ENCODE measurements at regions not wholly inside any gene's neighbourhood (a gene's known extent, or its start where the extent isn't known, plus 50 kb on each side); places are given as distances from the start of the nearest gene placed in this dataset.

DNA sequence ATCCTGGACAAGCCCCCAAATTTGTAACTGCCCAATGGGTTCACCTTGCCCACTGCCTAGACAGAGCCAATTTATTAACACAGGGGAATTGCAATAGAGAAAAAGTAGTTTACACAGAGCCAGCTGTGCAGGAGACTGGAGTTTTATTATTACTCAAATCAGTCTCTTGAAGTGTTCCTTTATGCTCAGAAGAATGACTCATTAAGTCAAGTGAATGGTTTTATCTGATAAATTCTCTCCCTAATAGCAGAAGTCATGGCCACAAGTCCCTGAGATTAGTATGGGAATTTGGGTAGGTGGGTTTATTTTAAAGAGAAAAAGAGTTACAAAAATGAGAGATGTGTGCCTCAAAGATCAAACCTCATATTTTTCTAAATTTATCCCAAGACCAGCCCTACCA, 122.8 kb upstream of the NUDT4 start:
- no peak for DNase-seq

DNA sequence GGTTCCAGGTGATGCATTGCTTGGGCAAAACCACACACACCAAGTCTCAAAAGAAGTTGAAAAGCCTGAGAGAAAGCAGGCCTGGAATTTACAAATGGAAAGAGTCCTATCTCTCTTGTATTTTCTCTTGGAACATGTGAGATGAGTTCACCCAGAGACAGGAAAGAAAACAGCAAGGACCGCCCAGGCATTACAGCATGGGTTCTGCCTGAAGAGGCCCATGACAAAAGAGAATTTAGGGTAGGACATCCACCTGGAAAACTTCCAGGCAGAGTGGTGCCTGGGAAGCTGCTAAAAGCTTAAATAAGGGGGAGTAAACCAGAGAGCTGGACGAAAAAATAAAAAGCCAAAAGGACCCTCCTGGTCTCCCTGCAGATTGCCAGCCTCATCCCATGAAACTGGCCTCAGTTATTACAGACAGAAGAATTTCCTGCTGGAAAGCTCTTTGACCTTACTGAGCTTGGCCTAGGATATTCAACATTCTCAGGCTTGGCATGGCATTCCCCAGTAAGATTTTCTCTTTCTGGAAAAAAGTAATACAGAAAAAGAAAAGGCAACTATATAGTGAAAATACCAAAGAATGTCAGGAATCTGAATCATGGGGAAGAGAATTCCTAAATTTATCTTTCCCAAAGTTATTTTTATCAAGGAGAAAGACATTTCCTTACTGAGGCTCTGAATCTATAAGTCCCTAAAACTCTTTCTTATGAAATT, 121.3 kb upstream of the NUDT4 start:
- DNase-seq: no peak

DNA sequence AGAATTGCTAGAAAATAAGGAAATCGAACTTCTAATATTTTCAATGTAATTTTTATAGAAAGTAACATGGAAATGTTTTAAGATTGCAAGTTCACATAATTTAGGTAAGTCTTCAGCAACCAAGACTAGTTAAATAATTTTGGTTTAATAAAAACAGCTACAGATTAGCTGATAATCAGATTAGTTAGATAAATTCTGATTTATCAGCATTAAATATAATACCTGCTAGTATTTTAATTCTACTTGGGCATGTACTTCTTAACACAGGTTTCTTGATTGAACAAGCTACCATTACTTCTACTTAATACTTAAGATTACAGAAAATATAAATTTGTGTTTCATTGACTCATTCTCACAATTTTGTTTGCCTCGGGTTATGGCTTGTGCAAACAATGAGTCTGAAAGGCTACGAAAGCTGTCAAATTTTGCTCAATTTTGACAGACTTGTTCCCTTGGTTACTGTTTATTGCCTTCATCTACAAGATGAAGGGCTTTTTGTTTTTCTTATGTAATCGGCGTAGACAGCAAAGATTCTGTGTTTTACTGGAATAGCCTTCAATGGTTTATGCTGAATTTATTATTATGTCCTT, 116.1 kb upstream of the NUDT4 start:
- DNase-seq: no peak

DNA sequence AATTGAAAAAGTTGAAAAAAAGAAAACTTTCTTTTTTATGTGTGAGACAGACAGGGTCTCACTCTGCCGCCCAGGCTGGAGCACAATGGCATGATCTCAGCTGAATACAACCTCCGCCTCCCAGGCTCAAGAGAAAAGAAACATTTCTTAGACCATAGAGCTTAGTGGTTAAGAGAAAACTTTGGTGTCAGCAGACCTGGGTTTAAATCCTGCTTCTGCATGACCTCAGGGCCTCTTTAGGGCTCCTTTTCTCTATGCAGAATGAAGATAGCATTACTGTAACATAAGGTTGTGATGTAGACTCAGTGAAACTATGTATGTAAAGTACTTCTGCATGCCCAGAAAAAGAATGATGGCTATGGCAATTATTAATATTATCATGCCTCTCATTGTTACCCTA, 104.7 kb upstream of the NUDT4 start:
- DNase-seq: no peak

DNA sequence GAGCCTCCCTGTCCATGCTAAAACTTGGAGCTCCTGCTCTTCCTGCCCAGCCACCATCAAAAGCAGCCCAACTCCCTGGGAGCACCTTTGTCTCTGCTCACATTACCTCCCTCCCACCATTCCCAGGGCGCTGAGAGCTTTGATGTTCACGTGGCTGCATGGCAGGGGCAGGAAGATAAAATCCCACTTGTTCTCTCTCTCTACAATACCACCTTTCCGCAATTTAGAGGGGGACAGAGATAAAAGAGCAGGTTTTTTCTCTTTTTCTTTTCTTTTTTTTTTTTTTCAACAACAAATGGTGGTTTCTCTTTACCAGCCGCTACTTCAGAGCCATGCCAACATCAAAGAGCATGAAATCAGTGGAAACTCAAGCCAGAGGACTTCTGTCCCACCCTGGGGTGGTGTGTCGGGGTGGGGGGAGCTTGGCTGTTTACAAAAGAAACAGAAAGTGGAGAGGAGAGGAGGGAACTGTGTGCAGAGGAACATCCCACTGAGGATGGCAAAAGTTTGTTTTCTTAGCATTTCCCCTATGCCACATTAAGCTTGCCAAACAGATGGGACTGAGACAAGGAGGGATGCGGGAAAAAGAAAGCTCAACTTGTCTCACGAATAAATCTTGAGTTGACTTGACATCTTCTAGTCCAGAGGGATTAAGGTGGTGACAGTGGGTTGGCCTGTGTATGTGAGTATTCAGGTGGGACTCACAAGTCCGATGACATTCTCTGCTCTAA, 103.7 kb upstream of the NUDT4 start:
- no peak for DNase-seq

DNA sequence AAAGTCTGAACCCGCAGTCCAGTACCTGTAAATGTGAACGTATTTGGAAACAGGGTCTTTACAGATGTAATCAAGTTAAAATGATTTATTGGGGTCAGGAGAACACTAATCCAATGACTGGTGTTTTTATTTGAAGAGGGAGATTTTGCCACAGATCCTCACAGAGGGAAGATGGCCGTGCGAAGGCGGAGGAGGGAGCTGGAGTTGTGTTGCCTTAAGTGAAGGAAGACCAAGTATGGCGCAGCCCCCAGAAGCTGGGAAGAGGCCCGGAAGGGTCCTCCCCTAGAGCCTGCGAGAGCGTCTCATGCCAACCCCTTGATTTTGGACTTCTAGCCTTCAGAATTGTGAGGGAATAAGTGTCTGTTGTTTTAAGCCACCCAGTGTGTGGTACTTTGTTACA, 102.8 kb upstream of the NUDT4 start:
- DNase-seq: no peak

DNA sequence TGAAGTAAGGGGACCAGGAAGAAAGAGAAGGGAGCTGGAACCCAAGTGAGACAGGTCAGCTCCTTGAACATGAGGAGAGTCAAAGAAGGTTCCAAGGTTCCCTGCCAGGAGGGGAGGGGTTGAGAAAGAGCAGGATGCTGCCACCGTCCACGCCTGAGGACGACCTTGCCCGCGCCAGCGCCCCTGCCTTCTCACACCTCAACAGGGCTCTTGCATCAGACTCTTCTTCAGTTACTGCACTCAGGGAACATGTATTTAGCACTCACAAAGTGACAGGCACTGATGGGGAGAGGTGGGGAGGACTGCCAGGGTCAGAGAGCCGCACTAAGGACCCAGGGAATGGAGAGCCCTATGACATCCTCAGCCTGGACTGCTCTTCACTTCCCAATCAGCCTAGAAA, 102.1 kb upstream of the NUDT4 start:
- DNase-seq: no peak

DNA sequence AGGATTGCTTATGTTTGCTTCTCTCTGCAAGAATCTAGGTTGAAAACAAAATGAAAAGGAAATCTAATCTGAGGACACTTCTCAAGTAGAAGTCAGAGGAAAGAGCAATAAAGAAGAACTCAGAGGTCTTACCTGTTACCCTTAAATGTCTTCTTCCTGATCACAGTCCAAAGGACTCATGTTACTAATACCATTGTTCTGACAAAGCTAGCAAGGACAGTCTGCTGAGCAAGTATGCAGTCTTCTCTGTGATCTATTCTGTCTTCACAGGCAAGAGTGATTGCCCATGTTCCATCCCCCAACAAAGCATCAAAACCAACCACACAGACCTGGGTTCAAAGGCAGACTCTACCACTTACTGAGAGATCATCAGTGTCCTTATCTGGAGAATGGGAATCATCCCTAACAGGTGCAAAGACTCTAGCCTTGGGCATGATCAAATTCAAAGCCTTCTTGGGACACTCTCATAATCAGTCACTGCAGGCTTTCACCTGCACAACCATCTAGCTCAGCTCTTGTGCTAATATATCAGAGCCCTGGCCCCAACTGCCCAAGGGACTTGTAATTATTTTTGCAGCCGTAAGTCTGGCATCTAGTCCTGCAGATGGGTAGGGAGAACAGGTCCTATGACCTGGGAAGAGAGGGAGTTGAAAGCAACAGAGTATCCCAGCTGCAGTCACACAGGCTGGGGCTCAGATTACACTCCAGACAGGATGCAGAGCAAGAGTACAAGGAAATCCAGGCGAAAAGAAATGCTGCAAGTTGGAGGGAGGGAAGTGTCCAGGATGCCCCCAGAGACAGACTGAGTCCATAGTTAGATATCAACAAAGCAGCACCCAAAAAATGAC, 97.9 kb upstream of the NUDT4 start:
- no peak for DNase-seq

DNA sequence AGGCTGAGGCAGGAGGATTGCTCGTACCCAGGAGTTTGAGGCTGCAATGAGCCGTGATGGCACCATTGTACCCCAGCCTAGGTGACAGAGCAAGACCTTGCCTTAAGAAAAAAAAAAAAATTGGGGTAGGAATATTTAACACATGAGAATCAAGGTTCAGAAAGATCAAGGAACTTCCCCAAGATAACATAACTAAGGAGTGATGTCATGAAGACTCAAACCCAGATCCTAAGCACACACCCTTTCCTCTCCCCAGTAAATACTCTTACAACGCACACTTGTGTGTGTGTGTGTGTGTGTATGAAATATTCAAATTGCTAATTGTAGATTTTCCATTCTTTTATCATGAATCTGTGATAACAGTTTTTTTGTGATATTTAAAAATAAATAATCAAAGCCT, 90.6 kb upstream of the NUDT4 start:
- DNase-seq: no peak

DNA sequence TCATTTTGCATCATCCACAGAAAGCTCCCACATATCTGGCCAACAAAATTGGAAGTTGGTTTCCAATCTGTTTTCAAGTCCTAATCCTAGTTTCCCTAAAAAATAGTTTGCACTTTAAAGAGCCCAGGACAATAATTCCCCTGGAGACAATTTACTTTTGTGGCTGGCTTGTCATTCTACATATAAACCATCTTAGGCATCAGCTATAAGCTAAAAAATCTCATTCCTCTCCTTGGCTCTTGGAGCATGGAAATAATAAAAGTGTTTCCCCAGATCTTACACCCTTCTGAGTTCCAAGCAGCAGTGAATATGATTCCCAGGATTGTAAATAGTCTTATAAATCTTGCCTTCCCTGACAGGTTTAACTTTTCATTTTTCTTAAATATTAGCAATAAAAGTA, 89.1 kb upstream of the NUDT4 start:
- no peak for DNase-seq

DNA sequence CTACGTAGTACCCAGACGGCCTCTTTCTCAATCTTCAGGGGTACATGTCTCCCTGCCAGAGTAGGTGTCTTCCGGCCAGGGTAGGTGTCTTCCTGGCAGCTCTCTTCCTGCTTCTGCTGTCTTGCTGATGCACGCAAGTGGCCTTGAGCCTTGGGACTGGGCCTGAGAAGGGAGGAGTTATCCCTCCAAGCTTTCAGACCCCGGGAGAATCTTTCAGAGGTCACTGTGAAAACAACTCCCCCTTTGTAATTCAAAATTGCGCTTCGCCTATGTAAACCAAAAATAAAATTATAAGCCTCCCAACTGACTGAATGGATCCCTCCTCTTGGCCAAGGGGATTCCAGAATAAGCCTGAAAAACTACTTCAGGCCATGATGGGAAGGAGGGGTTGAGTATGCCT, 87.3 kb upstream of the NUDT4 start:
- no peak for DNase-seq

DNA sequence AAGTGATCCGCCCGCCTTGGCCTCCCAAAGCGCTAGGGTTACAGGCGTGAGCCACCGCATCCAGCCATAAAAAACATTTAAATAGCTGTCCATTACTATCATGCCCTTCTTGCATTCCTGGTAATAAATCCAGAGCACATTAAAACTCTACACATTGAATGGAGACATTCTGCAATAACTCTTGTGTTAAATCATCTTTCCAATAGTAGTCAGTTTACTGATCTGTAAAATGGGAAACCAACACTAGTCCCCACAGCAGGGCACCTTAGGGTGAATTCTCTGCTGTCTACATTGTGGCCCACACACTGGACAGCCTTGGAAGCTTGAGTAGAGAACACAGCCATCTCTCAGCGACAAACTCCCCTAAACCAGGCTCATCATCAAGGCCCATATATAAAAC, 85.5 kb upstream of the NUDT4 start:
- DNase-seq: no peak

DNA sequence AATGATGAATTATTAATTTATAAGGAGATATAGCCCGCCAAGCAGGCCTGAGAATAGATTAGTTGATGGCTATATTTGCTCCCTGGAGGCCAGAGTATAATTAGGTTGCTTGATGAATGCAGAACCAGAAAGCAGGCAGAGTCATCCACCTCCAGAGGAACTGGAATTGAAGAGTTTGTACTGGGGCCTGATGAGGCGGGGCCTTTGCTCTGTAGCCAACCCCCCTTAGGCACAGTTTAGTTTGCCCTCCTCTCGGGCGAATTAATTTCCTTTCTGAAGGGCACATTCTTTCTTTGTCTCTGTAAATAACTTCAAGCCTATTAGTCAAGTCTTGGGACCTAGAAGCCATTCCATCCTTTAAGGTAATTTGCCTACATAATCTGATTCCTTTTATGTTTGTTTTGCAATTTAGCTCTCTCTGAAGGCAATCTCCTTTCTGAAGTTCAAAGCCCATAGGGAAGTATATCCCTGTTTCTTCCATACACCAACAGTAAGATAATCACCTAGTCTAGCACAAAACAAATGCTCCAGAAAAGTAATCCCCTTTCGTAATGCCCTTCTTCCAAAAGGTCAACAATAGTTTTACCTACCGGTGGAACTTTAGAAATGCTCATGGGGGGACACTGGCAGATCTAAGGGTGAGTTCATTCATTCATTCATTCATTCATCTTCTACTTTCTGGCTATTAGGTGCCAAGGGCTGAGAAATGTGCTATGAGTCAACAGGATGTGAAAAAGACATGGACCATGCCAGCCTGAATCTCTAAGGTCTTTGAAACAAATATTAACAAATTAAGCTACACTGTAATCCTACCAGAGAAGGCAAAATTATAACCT, 84.8 kb upstream of the NUDT4 start:
- DNase-seq: no peak

DNA sequence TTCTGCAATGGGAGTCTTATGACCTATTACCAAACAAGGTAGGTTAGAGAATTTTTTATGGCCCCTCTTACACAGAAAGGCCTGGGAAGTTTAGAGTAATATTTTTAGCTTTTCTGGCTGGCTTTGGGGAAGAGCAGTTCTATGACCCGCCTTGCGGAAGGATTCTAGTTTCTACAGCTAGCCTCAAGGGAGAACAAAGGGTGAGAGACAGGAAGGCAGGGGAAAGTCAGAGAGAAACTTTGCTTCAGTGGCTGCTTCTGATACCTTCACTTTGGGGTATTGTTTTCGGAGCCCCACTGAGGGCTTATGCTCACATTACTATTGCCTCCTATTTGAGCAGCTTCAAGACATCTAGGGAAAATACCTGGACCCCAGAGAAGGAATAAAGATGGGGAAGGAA, 80.7 kb upstream of the NUDT4 start:
- DNase-seq: no peak

DNA sequence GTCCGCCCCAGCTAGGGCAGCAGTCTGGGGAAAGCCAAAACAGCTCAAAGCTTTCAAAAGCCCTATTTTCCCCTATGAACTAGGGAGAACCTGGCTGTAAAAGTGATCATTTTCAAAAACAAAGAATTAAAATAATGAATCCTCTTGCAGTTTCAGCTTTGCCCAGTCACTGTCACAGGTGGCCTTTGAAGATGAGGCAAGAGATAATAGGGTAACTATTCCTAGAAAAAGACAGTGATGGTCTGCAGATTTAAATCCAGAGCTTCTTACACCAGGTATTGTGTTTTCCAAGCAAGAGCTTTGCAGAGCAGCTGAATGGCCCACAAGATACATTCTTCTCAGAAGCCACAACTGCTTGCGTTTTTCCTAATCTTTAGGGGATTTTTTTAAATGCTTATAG, 80.2 kb upstream of the NUDT4 start:
- no peak for DNase-seq

DNA sequence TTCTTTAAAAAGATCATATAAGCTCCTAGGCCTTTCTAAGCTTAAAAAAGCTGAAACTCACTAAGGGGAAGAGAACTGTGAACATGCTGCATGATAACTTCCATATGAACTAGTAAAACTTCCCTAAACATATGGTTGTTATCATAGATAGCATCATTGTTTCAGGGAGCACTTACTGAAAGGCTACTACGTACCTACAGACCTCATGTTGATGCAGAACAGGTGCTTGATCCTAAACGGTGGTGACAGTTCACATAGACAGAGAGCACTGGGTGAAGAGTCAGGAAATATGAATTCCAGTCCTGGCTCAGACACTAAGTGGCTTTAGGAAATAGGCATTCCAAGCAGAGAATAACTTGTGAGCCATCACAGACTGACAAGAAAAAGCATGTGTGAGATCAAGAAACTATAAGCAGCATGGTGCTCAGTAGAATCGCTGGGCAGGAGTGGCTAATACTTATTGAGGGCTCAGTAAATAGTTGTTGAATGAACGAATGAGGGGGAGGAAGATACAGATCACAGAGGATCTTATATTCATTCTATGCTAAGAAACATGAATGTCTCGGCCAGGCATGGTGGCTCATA, 78.4 kb upstream of the NUDT4 start:
- no peak for DNase-seq

DNA sequence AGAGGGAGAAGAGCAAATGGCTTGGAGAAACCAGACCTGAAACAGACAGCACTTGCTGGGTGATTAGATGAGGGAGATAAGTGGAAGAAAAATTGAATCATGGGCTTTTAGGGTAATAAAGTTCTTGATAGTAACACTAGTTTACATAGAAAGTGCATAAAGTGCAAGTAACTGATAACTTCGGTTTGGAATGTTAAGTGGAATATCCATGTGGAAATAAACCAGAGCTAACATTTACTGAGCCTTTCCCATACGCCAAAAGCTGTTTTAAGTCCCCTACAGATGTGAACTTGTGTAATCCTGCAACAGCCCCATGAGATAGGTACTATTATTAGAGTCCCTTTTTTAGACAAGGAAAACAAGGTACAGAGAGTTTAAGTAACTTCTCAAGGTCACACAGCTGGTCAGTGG, 77.1 kb upstream of the NUDT4 start:
- no peak for DNase-seq

DNA sequence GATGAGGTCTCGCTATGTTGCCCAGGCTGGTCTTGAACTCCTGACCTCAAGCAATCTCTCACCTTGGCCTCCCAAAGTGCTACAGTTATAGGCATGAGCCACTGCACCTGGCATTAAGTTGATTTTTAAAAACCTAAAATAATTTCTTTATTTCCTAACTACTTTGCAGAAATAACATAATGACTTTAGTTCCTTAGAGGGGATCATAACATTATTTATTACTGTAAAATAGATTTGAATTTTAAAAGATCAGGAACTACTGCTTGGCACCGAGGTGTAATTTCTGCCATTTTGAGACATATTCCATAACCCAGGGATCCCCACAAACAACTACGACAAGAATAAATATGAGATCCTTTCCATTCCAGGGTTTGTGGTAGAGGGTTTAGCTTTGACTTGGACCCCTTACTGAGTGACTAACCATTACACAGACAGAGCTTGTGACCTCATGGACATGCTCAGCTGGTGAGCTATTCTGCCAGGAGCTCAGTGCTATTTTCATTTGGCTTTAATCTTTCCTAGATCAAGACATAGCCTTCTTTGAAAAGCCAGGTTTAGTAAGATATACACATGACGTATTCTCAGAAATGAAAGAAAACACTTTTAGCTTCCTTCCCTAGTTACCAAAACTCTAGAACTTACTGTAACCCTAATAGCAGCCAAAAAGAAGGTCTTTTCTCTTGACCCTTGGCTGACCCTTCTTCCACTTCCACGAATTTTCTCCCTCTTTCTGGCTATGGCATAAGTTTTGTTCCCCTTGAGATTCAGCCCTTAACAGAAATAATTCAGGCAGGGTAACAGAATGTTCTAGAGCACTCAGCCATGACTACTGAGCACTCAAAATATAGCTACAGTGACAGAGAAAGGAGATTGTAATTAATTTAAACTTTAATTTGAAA, 75.1 kb upstream of the NUDT4 start:
- no peak for DNase-seq

DNA sequence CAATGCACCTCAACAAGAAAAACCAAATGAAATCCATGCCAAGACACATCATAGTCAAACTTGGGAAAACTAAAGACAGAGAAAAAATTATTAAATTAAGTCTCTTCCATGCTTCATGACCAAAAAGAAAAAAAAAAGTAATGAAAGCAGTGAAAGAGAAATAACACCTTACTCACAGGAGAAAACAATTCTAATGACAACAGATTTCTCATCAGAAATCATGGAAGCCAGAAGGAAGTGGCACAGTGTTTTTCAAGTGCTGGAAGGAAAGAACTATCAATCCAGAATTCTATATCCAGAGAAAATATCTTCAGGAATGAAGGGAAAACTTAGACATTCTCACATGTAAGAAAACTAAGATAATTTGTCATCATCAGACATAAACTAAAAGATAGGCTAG, 71.1 kb upstream of the NUDT4 start:
- no peak for DNase-seq

DNA sequence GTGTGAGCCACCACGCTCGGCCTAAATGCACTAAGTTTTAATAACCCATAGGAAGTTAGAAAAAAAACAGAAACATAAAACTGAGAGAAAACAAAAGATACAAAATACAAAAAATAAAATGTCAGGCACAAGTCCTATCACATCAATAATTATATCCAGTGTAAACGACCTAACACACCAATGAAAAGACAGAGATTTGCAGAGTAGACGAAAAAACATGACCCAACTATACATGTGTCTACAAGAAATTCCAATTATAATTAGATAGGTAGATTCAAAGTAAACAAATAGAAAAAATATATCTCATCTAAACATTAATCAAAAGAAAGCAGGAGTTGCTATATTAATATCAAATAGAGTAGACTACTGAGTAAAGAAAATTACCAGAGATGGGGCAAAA, 69.4 kb upstream of the NUDT4 start:
- no peak for DNase-seq

DNA sequence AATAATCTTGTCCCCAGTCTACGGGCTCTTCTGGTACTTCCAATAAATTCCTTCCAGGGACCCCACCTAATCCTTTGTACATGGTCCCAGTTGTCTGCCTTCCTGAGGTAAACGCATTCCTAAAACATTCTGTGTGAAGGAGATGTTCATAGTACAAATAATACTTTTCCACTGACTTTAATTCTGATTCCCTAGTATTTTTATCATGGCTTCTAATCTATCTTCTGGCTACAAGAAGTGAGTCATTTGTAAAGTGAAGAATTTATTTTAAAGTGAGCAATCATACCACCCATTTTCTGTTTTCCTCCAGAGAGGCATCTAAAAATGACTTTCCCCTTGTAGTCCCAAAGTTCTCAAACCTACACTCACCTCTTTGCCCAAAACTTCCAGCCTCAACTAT, 65.9 kb upstream of the NUDT4 start:
- no peak for DNase-seq

Measured in CD4-positive, alpha-beta T cell treated with Interleukin-17A for 1 hour (primary cell).